Suprapubic skin (tissue), 3 donors: ENCODE measurements at regions not wholly inside any gene's neighbourhood (a gene's known extent, or its start where the extent isn't known, plus 50 kb on each side); places are given as distances from the start of the nearest gene placed in this dataset.

ENCODE experiments used
- POLR2A ChIP-seq, 2 donors: fragments of 450-650 bp; IDR thresholded peaks; one replicate each; pipeline ENCODE4 v1.6.1; 2017; ENCODE audit warnings: antibody characterized with exemption in 2 of 2, mild to moderate bottlenecking in 2 of 2, moderate library complexity in 2 of 2
- TF ChIP-seq, protein P1 (sequence below), 2 donors: fragments of 200-600 bp in 1 of 2; fragments of 450-650 bp in 1 of 2; sonication (generic) in 1 of 2; IDR thresholded peaks; one replicate each; pipeline ENCODE4 v1.5.1; 2016 to 2019; ENCODE audit warnings: antibody characterized with exemption in 2 of 2, mild to moderate bottlenecking in 1 of 2, moderate library complexity in 1 of 2

DNA sequence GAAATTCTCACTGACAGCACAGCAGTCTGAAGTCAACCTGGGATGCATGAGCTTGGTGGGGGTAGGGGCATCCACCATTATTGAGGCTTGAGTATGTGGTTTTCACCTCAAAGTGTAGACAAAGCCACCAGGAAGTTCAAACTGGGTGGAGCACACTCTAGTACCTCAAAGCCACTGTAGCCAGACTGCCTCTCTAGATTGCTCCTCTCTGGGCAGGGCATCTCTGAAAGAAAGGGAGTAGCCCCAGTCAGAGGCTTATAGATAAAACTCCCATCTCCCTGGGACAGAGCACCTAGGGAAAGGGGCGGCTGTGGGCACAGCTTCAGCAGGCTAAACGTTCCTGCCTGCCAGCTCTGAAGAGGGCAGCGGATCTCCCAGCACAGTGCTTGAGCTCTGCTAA is 143.0 kb downstream of the KITLG start:
- TF ChIP-seq, protein P1, sequence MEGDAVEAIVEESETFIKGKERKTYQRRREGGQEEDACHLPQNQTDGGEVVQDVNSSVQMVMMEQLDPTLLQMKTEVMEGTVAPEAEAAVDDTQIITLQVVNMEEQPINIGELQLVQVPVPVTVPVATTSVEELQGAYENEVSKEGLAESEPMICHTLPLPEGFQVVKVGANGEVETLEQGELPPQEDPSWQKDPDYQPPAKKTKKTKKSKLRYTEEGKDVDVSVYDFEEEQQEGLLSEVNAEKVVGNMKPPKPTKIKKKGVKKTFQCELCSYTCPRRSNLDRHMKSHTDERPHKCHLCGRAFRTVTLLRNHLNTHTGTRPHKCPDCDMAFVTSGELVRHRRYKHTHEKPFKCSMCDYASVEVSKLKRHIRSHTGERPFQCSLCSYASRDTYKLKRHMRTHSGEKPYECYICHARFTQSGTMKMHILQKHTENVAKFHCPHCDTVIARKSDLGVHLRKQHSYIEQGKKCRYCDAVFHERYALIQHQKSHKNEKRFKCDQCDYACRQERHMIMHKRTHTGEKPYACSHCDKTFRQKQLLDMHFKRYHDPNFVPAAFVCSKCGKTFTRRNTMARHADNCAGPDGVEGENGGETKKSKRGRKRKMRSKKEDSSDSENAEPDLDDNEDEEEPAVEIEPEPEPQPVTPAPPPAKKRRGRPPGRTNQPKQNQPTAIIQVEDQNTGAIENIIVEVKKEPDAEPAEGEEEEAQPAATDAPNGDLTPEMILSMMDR (IDR thresholded peaks at IDR 0.05), result no peak
- TF ChIP-seq POLR2A (IDR thresholded peaks at IDR 0.05), result no peak
